Stimulated activated CD4-positive, alpha-beta T cell treated with anti-CD3 and anti-CD28 coated beads, TNF-alpha, amount 100 ng/mL, for 48 hours (primary cell): ENCODE measurements at regions not wholly inside any gene's neighbourhood (a gene's known extent, or its start where the extent isn't known, plus 50 kb on each side); places are given as distances from the start of the nearest gene placed in this dataset.
A peak's percentile ranks its signal among the peaks of the same experiment; 100 is the strongest.
"Not testable (repeated sequence)": the region's sequence is repeated elsewhere in the genome, so short reads cannot be mapped to it uniquely, and the experiment has no call there.

ENCODE experiments used
- DNase-seq, 3 donors: peaks; one replicate each; pipeline ENCODE4 v3.0.0-alpha.2; 2020; ENCODE audit warnings: low read depth in 3 of 3

DNA sequence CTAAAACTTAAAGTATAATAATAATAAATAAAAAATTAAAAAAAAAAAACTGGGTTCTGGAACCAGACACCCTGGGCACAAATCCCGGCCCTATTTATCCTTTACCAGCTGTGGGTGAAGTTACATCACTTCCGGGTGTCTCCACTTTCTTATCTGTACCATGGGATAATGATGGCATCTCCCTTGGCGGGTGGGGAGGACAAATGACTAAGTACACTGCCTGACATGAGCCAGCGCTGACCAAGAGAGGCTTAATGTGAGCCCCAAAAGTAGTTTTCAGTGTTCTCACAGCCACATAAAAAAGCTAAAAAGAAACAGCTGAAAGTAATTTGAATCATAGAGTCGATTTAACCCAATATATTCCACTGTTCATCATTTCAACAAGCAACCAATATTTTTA, 424.9 kb downstream of the SOX9 start:
- no peak for DNase-seq

DNA sequence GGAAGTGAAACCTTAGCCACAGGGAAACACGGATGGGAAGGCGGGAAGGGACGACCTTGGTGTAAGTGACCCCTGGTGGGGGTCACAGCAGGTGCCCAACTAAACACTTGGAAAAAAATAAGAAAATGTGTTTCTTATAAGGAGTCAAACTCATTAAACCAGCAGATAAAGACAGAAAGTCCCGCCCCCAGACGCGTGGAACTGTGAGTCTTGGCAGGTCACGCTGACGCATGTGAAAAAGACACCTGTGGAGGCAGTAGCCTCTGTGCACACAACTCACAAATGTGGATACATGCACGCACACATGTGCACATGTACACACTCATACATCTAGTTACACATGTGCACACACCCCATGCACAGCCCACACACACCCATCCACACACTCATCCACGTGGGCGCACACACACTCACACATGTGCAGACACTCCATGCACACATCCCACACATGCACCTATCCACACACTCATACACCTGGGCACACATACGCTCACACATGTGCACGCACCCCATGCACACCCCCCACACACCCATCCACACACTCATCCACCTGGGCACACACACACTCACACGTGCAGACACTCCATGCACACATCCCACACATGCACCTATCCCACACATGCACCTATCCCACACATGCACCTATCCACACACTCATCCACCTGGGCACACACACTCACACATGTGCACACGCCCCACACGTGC, 432.4 kb downstream of the SOX9 start:
- DNase-seq, result no peak

DNA sequence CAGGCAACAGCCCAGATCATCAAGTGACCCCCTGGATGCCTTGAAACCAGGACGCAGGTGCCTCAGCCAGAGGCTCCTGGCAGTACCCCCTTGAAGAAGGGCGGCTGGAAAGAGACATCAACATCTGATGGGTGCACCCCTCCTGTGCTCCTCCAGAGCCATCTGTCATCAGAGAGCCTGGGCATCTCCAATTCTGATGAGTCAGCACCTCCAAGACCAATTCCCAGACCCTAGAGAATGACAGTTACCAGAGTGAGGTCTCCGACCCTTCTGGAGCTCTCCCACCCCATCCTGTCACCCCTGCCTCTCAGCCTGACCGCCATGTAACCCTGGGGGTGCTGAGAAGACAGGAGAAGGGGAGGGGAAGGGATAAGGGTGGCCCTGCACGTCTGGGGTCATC, 433.7 kb downstream of the SOX9 start:
- DNase-seq, result no peak

DNA sequence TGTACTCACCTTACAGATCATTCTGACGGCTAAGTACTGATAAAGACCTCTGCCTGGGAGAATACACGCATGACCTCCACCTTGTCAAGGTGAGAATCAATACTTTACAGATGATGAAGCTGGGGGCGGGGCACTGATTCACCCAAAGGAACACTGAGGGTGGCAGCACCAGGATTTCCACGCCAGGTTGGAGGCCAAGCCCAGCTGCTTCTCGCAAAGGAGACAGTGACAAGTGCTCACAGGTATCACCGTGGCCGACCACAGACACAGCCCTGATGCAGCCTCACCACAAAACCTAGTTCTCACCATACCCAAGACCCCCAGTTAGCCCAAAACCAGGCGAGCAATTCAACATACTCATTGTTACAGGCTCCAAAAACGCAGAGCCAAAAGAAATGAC, 434.2 kb downstream of the SOX9 start:
- DNase-seq, result no peak

DNA sequence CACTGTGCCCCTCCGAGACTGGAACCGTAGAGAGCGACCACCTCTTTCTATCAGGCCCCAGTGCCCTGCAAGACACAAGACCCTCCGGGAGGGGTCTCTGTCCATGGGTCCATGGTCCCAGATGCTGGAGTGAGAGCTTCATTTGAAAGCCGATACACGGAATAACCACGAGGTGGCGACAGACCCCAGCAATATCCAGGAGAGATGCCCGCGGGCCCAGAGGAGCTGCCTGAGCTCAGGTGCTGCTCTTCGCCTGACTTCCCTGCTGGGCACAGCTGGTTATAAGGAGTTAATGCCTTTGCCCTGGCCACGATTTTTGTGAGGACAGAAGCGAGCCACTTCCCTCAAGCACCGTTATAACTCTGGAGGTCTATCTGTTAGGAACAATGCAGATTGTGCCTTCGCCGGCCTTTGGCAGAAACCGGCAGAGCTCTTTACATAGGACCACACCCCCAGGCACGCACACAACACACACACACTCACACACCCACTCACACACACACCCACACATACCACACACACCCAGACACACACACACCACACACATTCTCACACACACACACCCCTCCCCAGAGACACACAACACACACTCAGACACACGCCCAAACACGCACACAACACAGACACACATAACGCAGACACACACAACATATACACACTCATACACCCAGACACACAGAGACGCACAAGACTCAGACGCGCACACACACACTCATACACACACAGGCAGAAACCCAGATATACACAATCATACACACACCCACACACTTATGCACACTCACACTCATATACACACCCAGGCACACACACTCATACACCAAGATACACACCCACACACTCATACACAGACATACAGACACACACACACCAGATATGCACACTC, 436.4 kb downstream of the SOX9 start:
- peak; percentile 34 to 47 (median 41) for DNase-seq

DNA sequence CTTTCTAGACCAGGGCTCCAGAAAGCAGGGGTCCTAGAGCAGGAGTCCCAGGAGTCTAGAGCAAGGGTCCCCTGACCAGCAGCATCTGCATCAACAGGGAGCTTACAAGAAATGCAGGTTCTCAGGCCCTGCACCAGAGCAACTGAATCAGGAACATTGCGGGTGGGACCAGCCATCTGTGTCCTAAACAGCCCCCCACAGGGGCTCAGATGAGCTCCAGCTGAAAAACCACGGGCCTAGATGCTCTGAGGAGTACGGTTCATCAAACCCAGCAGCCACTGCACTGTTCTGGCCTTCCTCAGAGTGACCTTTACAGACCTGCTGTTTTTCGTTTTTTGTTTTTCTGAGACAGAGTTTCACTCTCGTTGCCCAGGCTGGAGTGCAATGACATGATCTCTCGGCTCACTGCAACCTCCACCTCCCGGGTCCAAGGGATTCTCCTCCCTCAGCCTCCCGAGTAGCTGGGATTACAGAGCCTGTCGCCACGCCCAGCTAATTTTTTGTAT, 438.2 kb downstream of the SOX9 start:
- no peak for DNase-seq

DNA sequence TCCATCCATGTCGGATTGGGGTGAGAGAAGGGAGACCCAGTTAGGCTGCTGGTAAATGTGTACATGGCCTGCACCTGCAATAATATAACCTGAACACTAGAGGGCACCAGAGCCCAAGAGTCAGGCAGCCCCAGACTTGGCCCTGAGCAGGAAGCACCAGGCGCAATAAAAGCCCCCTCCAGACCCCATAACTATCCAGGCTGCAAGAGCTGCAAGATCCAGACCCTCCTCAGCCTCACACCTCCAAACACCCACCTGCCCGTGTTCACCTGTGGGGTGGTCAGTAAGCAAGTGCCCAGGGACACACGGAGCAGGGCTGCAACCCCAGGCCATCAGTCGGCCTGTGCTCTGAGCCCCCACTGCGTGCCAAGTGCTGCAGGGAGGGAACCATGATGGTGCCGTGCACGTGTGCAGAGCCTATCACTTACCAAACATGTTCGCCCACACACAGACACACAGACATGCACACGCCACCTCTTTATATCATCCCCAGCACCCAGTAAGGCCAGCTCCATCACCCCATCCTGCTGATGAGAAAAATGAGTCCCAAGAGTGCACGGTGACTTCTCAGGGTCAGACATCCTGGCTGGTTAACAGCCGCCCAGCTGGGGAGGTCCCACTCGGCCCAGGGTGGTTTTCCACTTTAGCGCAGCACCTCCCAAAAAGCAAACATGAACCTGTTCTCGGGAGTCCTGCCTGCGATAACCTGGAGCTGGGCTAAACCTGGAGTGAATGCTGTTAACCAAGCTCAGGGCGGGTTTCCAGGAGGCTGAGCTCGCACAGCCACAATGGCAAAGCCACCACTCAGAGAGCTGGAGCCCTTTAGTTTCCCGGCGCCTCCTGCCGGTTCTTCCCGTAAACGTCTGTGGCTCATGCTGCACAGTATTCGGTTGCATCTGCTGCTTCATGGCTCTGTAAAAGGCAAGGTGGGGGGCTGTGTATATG, 439.8 kb downstream of the SOX9 start:
- DNase-seq, result peak in 2 of 3 donors; percentile 12 to 22

DNA sequence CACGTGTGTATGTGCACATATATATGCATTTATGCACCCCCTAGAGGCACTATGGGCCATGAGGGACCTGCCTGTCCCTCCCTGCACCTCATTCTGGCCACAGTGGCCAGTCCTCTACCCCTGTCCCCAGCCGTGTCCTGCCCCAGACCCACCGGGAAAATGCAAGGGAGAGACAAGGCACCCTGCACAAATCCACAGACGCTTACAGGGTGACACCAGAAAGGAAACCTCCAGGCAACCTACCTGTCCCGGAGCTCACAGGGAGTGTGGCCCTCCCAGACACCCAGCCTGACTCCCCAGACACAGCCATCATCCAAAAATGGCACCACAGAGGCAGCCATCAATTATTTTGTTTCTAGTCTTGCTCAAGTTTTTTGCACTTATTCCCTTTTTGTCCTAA, 440.4 kb downstream of the SOX9 start:
- no peak for DNase-seq

DNA sequence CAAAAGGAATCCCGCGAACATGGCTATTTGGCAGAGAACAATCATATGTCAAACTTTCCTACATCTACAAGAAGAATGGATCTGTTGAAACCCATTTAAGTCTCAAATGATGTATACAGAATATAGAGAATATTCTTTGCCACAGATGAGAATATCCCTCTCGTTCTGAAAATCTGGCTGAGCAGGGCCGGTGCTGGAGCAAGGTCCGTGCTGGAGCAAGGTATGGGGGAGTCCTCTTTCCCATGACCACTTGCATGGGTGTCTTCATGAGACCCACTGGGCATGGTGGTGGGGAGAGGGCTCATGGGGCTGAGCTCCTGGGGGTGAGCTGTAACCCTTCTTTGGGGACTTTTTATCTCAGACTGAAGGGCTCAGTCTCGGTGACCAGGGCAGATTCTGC, 440.9 kb downstream of the SOX9 start:
- no peak for DNase-seq

DNA sequence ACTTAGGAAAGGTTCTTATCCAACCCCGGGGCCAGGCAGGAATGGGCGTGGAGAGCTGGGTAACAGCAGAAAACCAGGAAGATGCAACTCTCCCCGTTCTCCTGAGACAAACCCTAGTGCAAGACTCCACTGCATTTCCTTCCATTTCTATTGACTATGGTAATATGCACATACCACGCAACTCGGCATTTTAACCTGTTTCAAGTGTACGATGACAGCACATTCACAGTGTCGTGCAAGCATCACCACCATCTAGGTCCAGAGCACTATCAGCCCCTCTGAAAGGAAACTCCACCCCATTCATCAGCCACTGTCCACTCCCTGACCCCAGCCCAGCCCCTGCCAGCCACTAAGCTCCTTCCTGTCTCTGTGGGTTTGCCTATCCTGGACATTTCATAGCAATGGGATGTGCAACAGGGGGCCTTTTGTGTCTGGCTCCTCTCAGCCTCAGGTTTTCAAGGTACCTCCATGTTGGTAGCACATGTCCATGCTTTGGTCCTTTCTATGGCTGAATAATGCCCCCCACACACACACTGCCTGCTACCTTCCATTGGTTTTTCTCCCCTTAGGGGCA, 441.9 kb downstream of the SOX9 start:
- DNase-seq, result no peak

DNA sequence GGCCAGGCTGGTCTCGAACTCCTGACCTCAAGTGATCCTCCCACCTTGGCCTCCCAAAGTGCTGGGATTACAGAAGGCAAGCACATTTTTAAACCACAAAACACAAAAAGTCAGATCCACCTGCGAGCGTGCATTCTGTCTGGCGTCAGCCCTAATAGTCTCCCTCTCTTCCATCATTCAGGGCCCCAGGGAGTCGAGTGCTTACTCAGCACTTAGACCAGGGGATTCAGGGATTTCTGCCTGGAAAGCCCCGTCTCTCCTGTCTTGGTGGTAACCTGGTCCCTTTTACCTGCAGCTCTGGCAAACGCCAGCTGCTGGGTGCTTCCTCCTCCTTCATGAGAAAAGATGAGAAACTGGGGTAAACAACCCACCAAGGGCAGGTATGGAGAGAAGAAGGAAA, 443.1 kb downstream of the SOX9 start:
- DNase-seq, result no peak

DNA sequence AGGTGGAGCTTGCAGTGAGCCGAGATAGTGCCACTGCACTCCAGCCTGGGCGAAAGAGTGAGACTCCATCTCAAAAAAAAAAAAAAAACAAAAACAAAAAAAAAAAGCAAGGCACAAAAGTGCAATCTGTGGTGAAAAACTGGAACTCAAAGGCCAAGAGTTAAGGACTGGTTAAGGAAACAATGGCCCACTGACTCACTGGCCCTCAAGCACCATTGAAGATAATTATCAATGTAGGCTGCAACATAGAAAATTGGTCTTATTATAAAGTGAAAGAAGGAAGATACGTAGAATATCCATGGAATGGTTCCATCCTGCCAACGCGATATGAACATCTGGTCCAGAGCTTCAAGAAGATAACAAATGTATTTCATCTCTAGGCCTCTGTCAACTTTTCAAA, 444.2 kb downstream of the SOX9 start:
- no peak for DNase-seq

DNA sequence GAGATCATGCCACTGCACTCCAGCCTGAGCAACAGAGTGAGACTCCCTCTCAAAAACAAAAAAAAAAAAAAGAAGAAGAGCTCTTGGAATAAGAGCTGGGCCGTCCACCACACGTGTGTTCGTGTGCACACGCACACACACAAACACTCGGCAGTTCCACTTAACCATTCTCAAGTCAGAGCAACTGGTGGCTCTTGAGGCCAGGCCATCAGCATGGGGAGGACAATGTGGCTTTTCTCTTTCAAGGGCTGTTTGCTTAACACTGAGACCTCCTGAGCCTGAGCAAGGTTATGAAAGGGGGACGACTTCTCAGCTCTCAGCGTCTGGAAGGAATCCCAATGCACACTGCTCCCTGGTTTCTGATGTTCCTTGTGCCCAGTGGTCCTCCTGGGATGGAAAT, 444.9 kb downstream of the SOX9 start:
- no peak for DNase-seq

DNA sequence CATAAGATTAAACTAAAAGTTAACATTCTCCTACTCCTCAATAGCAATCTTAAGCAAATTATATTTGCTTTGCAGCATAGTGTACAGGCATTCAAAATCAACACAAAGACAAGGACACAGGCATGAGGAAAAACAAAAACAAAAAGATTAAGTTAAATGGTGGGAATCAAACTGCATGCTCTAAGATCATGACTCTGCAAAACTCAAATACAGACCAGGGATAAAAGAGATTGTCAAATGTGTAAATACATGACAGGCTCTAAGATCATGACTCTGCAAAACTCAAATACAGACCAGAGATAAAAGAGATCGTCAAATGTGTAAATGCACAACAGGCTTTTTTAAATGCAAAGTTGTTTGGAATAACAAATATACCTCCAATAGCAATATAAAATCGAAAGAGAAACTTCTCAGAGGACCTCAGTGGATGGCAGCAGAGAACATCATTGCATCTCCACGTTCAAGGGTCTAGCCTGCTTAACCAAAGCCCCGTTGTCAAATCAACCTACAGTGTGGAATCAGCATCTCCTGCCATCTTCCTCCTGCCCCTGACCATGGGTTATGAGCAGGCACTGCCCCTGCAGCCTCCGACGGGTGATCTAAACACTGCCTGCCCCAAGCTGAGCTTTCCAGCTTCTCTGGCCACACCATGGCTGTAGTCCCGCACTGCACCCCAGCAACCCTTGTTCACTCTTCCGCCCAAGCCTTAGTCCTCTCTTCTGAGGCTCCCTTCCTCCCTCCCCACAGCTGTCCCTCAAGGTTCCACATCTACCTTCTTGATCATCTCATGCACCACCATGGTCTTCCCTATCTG, 446.1 kb downstream of the SOX9 start:
- no peak for DNase-seq

DNA sequence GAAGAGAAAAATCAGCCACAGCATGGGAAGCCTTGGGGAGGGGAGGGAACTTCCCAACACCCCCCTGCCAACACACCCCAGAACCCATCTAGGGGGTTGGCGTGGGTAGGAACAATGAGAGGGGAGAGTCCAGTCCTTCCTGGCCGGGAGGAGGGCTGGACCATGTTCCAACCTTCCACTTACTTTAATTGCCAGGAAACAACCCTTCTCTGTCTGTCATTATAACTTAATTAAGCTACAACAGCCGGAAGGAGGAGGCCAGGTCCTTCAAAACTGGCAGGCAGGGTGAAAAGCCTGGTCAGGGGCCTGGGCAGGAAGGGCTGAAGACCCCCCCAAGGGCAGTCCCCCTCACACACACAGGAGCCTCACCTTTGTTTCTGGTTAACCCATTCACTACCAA, 447.0 kb downstream of the SOX9 start:
- DNase-seq, result no peak

DNA sequence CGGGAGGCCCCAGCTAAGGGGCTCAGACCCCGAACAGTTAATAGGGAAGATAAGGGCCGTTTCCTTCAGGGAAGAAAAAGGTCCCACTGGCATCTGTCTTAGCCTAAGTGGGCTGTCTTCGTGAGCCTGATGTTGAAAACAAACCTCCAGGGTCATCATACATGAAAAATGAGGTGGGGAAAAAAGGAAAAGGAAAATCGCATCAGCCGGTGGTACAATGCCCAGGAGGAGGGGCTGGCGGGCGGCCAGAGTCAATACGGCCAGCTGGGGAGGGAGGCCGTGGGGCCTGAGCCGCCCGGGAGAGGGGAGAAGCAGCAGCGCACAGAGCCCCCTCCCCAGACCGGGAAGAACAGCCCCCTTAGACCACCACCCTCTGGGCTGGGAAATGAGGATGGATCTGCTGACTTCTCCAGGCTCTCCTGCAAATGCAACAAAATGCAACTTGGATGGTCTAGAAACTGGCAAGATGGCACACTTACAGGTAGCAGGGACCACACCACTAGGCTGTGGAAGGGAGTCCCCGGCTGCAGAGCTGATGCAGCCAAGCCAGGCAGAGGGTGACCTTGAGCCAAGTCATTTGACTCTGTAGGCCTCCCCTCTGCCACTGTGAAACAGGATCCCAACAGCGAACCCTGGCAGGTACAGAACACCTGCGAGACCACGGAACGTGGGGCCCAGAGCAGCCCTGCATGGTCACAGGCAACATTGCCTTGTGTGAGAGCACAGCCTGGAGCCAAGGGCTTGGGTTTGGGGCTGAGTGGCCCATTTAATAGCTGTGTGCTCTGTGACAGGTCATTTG, 448.5 kb downstream of the SOX9 start:
- no peak for DNase-seq

DNA sequence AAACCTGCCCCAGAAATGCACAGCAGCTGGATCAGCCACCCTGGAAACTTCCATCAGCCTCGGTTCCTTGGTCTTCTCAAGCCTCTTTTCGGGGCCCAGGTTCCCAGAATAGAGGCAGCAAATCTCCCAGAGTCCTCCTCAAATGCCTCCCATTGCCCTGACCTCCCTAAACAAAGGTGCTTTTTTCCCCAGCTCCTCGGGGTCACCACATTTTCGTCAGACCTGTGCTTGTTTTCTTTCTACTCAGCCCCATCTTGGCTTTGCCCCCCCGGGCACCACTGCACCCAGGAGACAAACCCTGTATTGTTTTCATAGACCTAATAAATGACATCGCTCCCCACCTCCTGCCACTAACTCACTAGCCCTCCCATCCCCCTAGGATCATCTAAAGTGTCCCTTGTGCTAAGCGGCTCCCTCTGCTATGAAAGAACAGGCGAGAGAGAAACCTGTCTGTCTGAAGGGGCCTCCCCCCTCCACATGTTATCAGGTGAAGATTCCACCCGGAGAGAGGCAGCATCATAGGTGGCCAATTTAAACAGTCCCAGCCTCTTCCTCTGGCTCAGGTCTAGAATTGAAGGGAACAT, 451.1 kb downstream of the SOX9 start:
- no peak for DNase-seq

DNA sequence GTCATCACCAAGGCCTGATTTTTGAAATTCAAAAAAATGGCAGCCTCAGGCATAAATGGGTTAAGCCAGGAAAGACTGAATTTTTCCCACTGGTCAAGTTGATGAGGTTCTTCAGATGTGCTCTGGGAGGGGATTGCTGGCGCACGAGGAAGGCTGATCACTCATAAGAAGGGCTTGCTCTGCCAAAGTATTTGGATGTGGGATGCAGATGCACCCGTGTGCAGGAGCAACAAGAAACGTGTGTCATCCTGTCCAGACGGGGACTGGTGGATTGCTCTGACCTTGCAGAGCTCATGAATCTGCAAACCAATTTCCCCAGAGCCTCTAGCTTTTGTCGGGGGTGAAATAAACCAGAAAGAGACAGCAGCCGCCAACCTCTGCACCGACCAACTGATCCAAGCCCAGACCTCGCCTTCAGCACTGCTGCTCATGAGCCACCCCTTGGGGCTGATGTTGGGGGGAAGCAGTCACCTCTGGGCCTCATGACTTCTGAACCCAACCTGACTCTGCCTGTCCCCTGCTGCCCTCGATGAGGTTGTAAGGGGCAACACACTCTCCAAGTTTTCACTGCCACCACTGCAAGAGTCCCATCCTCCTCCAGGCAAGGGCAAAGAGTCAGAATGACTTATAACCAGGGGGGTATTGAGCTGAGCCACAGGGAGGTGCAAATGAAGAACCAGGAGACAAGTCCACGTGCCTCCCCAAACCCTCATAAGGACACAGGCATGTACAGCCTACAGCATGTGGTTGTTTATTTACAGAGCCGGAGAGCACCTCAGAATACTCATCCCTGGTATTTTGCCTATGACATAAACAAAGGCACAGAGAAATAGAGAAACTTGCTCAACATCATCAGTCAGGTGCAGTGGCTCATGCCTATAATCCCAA, 452.0 kb downstream of the SOX9 start:
- DNase-seq, result no peak

DNA sequence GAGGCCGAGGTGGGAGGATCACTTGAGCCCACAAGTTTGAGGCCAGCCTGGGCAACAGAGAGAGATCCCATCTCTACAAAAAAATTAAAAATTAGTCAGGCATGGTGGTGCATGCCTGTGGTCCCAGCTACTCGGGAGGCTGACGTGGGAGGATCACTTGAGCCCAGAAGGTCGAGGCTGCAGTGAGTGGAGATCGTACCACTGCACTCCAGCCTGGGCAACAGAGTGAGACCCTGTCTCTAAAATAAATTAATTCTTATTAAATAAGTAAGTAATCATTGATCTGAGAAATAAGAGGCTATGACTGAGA, 452.6 kb downstream of the SOX9 start:
- not testable (repeated sequence) for DNase-seq
